Left lung (tissue), 4 donors: ENCODE measurements at regions not wholly inside any gene's neighbourhood (a gene's known extent, or its start where the extent isn't known, plus 50 kb on each side); places are given as distances from the start of the nearest gene placed in this dataset.

Source experiments
- ATAC-seq: fragments of 200-7000 bp; cut with Tn5 transposase; one replicate; pipeline ENCODE4 v1.9.1; 2020; ENCODE audit warnings: moderate library complexity
- DNase-seq, 4 donors: peaks; one replicate each; pipeline ENCODE4 v3.0.0-alpha.2; 2013 to 2020
- H3K27ac ChIP-seq, 2 donors: fragments of 200-600 bp; sonication (generic) in 1 of 2; one replicate each; pipeline versions ENCODE4 v1.5.0 to v1.8.0; 2020 to 2021
- H3K27me3 ChIP-seq, 2 donors: fragments of 200-600 bp; sonication (generic) in 1 of 2; one replicate each; pipeline versions ENCODE4 v1.5.0 to v1.8.0; 2020 to 2021
- H3K36me3 ChIP-seq, 2 donors: fragments of 200-600 bp; sonication (generic) in 1 of 2; one replicate each; pipeline versions ENCODE4 v1.5.0 to v1.8.0; 2020 to 2021
- H3K4me1 ChIP-seq, 2 donors: fragments of 200-600 bp; one replicate each; pipeline ENCODE4 v1.8.0; 2021
- H3K4me3 ChIP-seq, 2 donors: fragments of 200-600 bp; sonication (generic) in 1 of 2; one replicate each; pipeline versions ENCODE4 v1.5.0 to v1.8.0; 2020 to 2021; ENCODE audit warnings: mild to moderate bottlenecking in 1 of 2
- H3K9me3 ChIP-seq, 2 donors: fragments of 200-600 bp; sonication (generic) in 1 of 2; one replicate each; pipeline versions ENCODE4 v1.5.0 to v1.8.0; 2020 to 2021
- CTCF ChIP-seq, 2 donors: fragments of 200-600 bp; sonication (generic) in 1 of 2; IDR thresholded peaks; one replicate each; pipeline versions ENCODE4 v1.5.0 to v1.8.0; 2021; ENCODE audit warnings: antibody characterized with exemption in 2 of 2
- intact Hi-C, 2 donors: fragments of 100-400 bp; cut with DNase I; formaldehyde crosslinking; loops; one replicate each; pipeline versions ENCODE4 v1.11.2 to v1.14.2; 2022
- donor health status: DM: no; HTN: yes; CAD: no.
- donor health status: DM: no; HTN: no; CAD: no.

GRCh38 chr13:34155931-34156607 lies 338.1 kb downstream of the RFC3 start:
- no peak for DNase-seq
- Histone ChIP-seq H3K36me3 (no peaks in the 10 kb centered on the region), H3K4me3 (no peak overlapping the region), H3K9me3 (no peaks in the 10 kb centered on the region), H3K4me1 (peaks cover 0 to 7% of the 10 kb centered on the region in 2 donors), H3K27me3 (no peaks in the 10 kb centered on the region), H3K27ac (peak overlapping the region in 1 of 2 donors; percentile 21)
- no peak for TF ChIP-seq CTCF (IDR thresholded peaks at IDR 0.05)
- intact Hi-C loops, result no loop called here
- no peak for ATAC-seq

GRCh38 chr13:34156841-34157365 lies 339.0 kb downstream of the RFC3 start:
- peaks cover 6 to 12% of the 10 kb centered on the region in 2 donors for H3K4me1 ChIP-seq
- no peaks in the 10 kb centered on the region for H3K27me3 ChIP-seq
- H3K4me3 ChIP-seq, result no peak overlapping the region
- no peaks in the 10 kb centered on the region for H3K9me3 ChIP-seq
- TF ChIP-seq CTCF (IDR thresholded peaks at IDR 0.05), result no peak
- H3K36me3 ChIP-seq, result no peaks in the 10 kb centered on the region
- peak in 3 of 4 donors; percentile 54 to 82 (median 74) for DNase-seq
- intact Hi-C loops, result no loop called here
- ATAC-seq, result peak; percentile 99
- peak overlapping the region in 1 of 2 donors; percentile 21 for H3K27ac ChIP-seq

GRCh38 chr13:34159946-34160345 lies 342.0 kb downstream of the RFC3 start:
- Histone ChIP-seq H3K4me1 (peaks cover 6 to 17% of the 10 kb centered on the region in 2 donors), H3K4me3 (no peak overlapping the region), H3K27ac (no peak overlapping the region), H3K36me3 (no peaks in the 10 kb centered on the region), H3K9me3 (no peaks in the 10 kb centered on the region), H3K27me3 (no peaks in the 10 kb centered on the region)
- intact Hi-C loops, result no loop called here
- no peak for TF ChIP-seq CTCF (IDR thresholded peaks at IDR 0.05)
- ATAC-seq, result no peak
- DNase-seq, result no peak

GRCh38 chr13:34161931-34162543 lies 344.1 kb downstream of the RFC3 start:
- peak overlapping the region; percentile 24 to 71 for H3K27ac ChIP-seq
- no peak for TF ChIP-seq CTCF (IDR thresholded peaks at IDR 0.05)
- no peaks in the 10 kb centered on the region for H3K36me3 ChIP-seq
- ATAC-seq (peak; percentile 76), DNase-seq (peak in 2 of 4 donors; percentile 40)
- intact Hi-C loops, result no loop called here
- no peak overlapping the region for H3K4me3 ChIP-seq
- H3K9me3 ChIP-seq, result no peaks in the 10 kb centered on the region
- H3K4me1 ChIP-seq, result peaks cover 6 to 10% of the 10 kb centered on the region in 2 donors
- no peaks in the 10 kb centered on the region for H3K27me3 ChIP-seq

- Histone ChIP-seq H3K27me3 (no peaks in the 10 kb centered on the region), H3K27ac (peak overlapping the region; percentile 24 to 71), H3K4me1 (peaks cover 6 to 10% of the 10 kb centered on the region in 2 donors), H3K36me3 (no peaks in the 10 kb centered on the region), H3K4me3 (no peak overlapping the region), H3K9me3 (no peaks in the 10 kb centered on the region)
- DNase-seq (no peak), ATAC-seq (peak; percentile 79)
- no peak for TF ChIP-seq CTCF (IDR thresholded peaks at IDR 0.05)
- intact Hi-C loops, result no loop called here
These were observed 344.6 kb downstream of the RFC3 start for GRCh38 chr13:34162544-34162933.
